A549 (cell line): ENCODE measurements at regions not wholly inside any gene's neighbourhood (a gene's known extent, or its start where the extent isn't known, plus 50 kb on each side); places are given as distances from the start of the nearest gene placed in this dataset.

Experiments
- ATAC-seq, 2 experiments: fragments of 200-7000 bp in 1 of 2; fragments of >200 bp in 1 of 2; cut with Nextera tagmentation in 1 of 2; cut with Tn5 transposase in 1 of 2; 3 replicates each; pipeline versions ENCODE4 v1.8.0 to v1.9.1; 2018 to 2020; ENCODE audit warnings: mild to moderate bottlenecking in 1 of 2, moderate library complexity in 1 of 2
- CTCF ChIA-PET: fragments of 300-600 bp; sonication (Branson Sonifier 250); formaldehyde crosslinking; extraction: SDS; loops from one replicate; lab custom pipeline; 2021; ENCODE audit warnings: antibody characterized with exemption, inconsistent platforms; lab: Yijun Ruan, JAX
- POLR2A ChIA-PET: fragments of 350-600 bp; formaldehyde crosslinking; extraction: SDS; loops from one replicate; lab custom pipeline; 2021; ENCODE audit warnings: antibody characterized with exemption, inconsistent platforms; lab: Yijun Ruan, JAX
- DNase-seq, 2 experiments: peaks; one replicate each; pipeline versions ENCODE4 v3.0.0 to v3.0.0-alpha.2; 2011 to 2016; ENCODE audit warnings: low read depth in 1 of 2, low spot score in 1 of 2
- FAIRE-seq: peaks from 2 replicates; lab custom pipeline; 2011; peaks lifted over from hg19 to GRCh38; lab: Jason Lieb, UNC
- H3K27ac ChIP-seq, 2 experiments: fragments of >200 bp; sonication (Bioruptor Twin); formaldehyde crosslinking; 3 replicates each; pipeline ENCODE4 v1.5.1; 2016 to 2017
- H3K4me1 ChIP-seq: fragments of >200 bp; sonication (Bioruptor Twin); formaldehyde crosslinking; 3 replicates; pipeline ENCODE4 v1.6.1; 2016
- H3K4me2 ChIP-seq: fragments of >200 bp; sonication (Bioruptor Twin); formaldehyde crosslinking; 3 replicates; pipeline ENCODE4 v1.6.1; 2016
- H3K4me3 ChIP-seq: fragments of >200 bp; sonication (Bioruptor Twin); formaldehyde crosslinking; 3 replicates; pipeline ENCODE4 v1.5.1; 2016
- H3K9me3 ChIP-seq: fragments of >200 bp; sonication (Bioruptor Twin); formaldehyde crosslinking; 3 replicates; pipeline ENCODE4 v1.6.1; 2016
- CBX2 ChIP-seq: fragments of 200-600 bp; sonication (generic); IDR thresholded peaks from 2 replicates; pipeline ENCODE4 v1.6.1; 2016; ENCODE audit warnings: low read depth, mild to moderate bottlenecking, borderline replicate concordance
- CEBPB ChIP-seq, 2 experiments: fragments of >200 bp in 1 of 2; sonication (Bioruptor Twin) in 1 of 2; formaldehyde crosslinking in 1 of 2; IDR thresholded peaks; 2 replicates each; pipeline ENCODE4 v1.6.1; 2012 to 2016
- CHD4 ChIP-seq: fragments of 200-600 bp; sonication (generic); IDR thresholded peaks from 2 replicates; pipeline ENCODE4 v1.6.1; 2016; ENCODE audit warnings: antibody characterized with exemption, mild to moderate bottlenecking, borderline replicate concordance
- CTCF ChIP-seq: fragments of >200 bp; sonication (Bioruptor Twin); formaldehyde crosslinking; IDR thresholded peaks from 3 replicates; pipeline ENCODE4 v1.5.1; 2016
- E2F6 ChIP-seq: IDR thresholded peaks from 2 replicates; pipeline ENCODE4 v1.6.1; 2012; ENCODE audit warnings: low read depth, borderline replicate concordance
- FOSL2 ChIP-seq, 2 experiments: fragments of 450-650 bp in 1 of 2; fragments of >200 bp in 1 of 2; sonication (Bioruptor Twin) in 1 of 2; formaldehyde crosslinking; IDR thresholded peaks; 2 replicates each; pipeline versions ENCODE4 v1.5.0 to v1.6.1; 2016 to 2020; ENCODE audit warnings: mild to moderate bottlenecking in 1 of 2, moderate library complexity in 1 of 2
- HES2 ChIP-seq: fragments of >200 bp; sonication (Bioruptor Twin); formaldehyde crosslinking; IDR thresholded peaks from 2 replicates; pipeline ENCODE4 v1.6.1; 2016
- HOXB5 ChIP-seq: fragments of 250-450 bp; sonication (Bioruptor Pico); IDR thresholded peaks from 2 replicates; pipeline ENCODE4 v1.5.0; 2020; ENCODE audit warnings: mild to moderate bottlenecking, moderate library complexity
- JUN ChIP-seq, 2 experiments: fragments of >200 bp; sonication (Bioruptor Twin); formaldehyde crosslinking; IDR thresholded peaks; 2 replicates in 1 of 2; 3 replicates in 1 of 2; pipeline ENCODE4 v1.6.1; 2016 to 2017
- JUNB ChIP-seq: fragments of >200 bp; sonication (Bioruptor Twin); formaldehyde crosslinking; IDR thresholded peaks from 2 replicates; pipeline ENCODE4 v1.6.1; 2016
- KDM1A ChIP-seq: fragments of 200-600 bp; sonication (generic); IDR thresholded peaks from 2 replicates; pipeline ENCODE4 v1.6.1; 2016; ENCODE audit warnings: low read depth, mild to moderate bottlenecking
- MAFK ChIP-seq: fragments of 450-650 bp; IDR thresholded peaks from 2 replicates; pipeline ENCODE4 v1.6.1; 2014; ENCODE audit not compliant: partially characterized antibody
- NPAS2 ChIP-seq: fragments of 250-450 bp; sonication (Bioruptor Pico); IDR thresholded peaks from 2 replicates; pipeline ENCODE4 v1.8.0; 2022; ENCODE audit warnings: mild to moderate bottlenecking, moderate library complexity, borderline replicate concordance
- PBX3 ChIP-seq: IDR thresholded peaks from 2 replicates; pipeline ENCODE4 v1.6.1; 2012
- PHF8 ChIP-seq: fragments of 200-600 bp; sonication (generic); IDR thresholded peaks from 2 replicates; pipeline ENCODE4 v1.6.1; 2016; ENCODE audit warnings: low read depth, mild to moderate bottlenecking, antibody characterized with exemption, moderate library complexity, borderline replicate concordance
- RCOR1 ChIP-seq: fragments of 150-350 bp; IDR thresholded peaks from 2 replicates; pipeline ENCODE4 v1.6.1; 2014; ENCODE audit warnings: antibody characterized with exemption, low read length, low read depth
- REST ChIP-seq: fragments of 200-600 bp; sonication (generic); IDR thresholded peaks from 2 replicates; pipeline ENCODE4 v1.6.1; 2016; ENCODE audit warnings: antibody characterized with exemption, mild to moderate bottlenecking, moderate library complexity
- RFX5 ChIP-seq: fragments of 450-650 bp; IDR thresholded peaks from 2 replicates; pipeline ENCODE4 v1.7.1; 2014; ENCODE audit warnings: antibody characterized with exemption, mild to moderate bottlenecking, moderate library complexity
- SMC3 ChIP-seq: fragments of >200 bp; sonication (Bioruptor Twin); formaldehyde crosslinking; IDR thresholded peaks from 3 replicates; pipeline ENCODE4 v1.6.1; 2018; ENCODE audit warnings: inconsistent platforms
- TFCP2L1 ChIP-seq: fragments of 250-450 bp; sonication (Bioruptor Pico); IDR thresholded peaks from 2 replicates; pipeline ENCODE4 v1.5.0; 2021; ENCODE audit warnings: mild to moderate bottlenecking
- TP53 ChIP-seq: fragments of 250-450 bp; sonication (Bioruptor Pico); IDR thresholded peaks from 2 replicates; pipeline ENCODE4 v1.5.0; 2021; ENCODE audit warnings: mild to moderate bottlenecking, moderate library complexity
- USF2 ChIP-seq: fragments of 450-650 bp; IDR thresholded peaks from 2 replicates; pipeline ENCODE4 v1.6.1; 2014; ENCODE audit warnings: antibody characterized with exemption
- ZC3H11A ChIP-seq: fragments of 450-650 bp; IDR thresholded peaks from 2 replicates; pipeline ENCODE4 v1.6.1; 2014; ENCODE audit warnings: antibody characterized with exemption, mild to moderate bottlenecking
- ZFP36 ChIP-seq: fragments of 450-650 bp; IDR thresholded peaks from 2 replicates; pipeline ENCODE4 v1.6.1; 2014; ENCODE audit warnings: borderline replicate concordance; ENCODE audit not compliant: partially characterized antibody
- ZNF302 ChIP-seq: fragments of 250-450 bp; sonication (Bioruptor Pico); IDR thresholded peaks from 2 replicates; pipeline ENCODE4 v1.9.0; 2021; ENCODE audit warnings: inconsistent platforms, mild to moderate bottlenecking, moderate library complexity
- WGBS: methylation state at CpG from one replicate; pipeline ENCODE4 v1.1.6; 2017; ENCODE audit errors: missing lambda C conversion rate; 5-methylcytosine and 5-hydroxymethylcytosine counted together

- POLR2A ChIA-PET = no interaction called here
- no peaks in the 10 kb centered on the region for H3K9me3 ChIP-seq
- H3K4me1 ChIP-seq = no peaks in the 10 kb centered on the region
- no peak for FAIRE-seq
- no peak overlapping the region for H3K27ac ChIP-seq
- no peak for TF ChIP-seq USF2
- TF ChIP-seq NPAS2 (CRISPR knock-in tag) = no peak
- no peak for TF ChIP-seq CBX2
- no peak for TF ChIP-seq ZNF302 (CRISPR knock-in tag)
- no peak for TF ChIP-seq TFCP2L1 (CRISPR knock-in tag)
- TF ChIP-seq RFX5 = no peak
- no peak for TF ChIP-seq CHD4
- no peak overlapping the region for H3K4me3 ChIP-seq
- ATAC-seq = no peak
- H3K4me2 ChIP-seq = no peak overlapping the region
- no peak for DNase-seq
- WGBS = 0% methylated on average over 2 of the region's 2 CpGs
- CTCF ChIA-PET = no interaction called here
Observed at GRCh38 chr13:59279028-59279427, 884.7 kb downstream of the DIAPH3 start.

- TF ChIP-seq JUNB = no peak
- FAIRE-seq (no peak), ATAC-seq (no peak), DNase-seq (no peak)
- WGBS = 1% methylated on average over 3 of the region's 3 CpGs
- POLR2A ChIA-PET = no interaction called here
- H3K9me3 ChIP-seq = no peaks in the 10 kb centered on the region
- H3K4me1 ChIP-seq = no peaks in the 10 kb centered on the region
- H3K4me3 ChIP-seq = no peak overlapping the region
- CTCF ChIA-PET = no interaction called here
- no peak overlapping the region for H3K27ac ChIP-seq
- H3K4me2 ChIP-seq = no peak overlapping the region
Observed at GRCh38 chr13:59279576-59279975, 884.2 kb downstream of the DIAPH3 start.

- no peak for ATAC-seq
- DNase-seq = no peak
- Histone ChIP-seq H3K4me3 (no peak overlapping the region), H3K27ac (no peak overlapping the region), H3K9me3 (no peaks in the 10 kb centered on the region), H3K4me1 (no peaks in the 10 kb centered on the region)
- no peak for FAIRE-seq
- 0% methylated on average over 2 of the region's 2 CpGs for WGBS
- ChIA-PET CTCF (no interaction called here), POLR2A (no interaction called here)
- TF ChIP-seq REST (no peak), TFCP2L1 (CRISPR knock-in tag) (no peak), SMC3 (no peak), HOXB5 (CRISPR knock-in tag) (no peak), ZC3H11A (no peak), CTCF (no peak), KDM1A (no peak), E2F6 (no peak), HES2 (no peak), PBX3 (no peak), PHF8 (no peak), MAFK (no peak), RCOR1 (no peak), JUN (IDR thresholded peaks at IDR 0.05) (no peak), FOSL2 (IDR thresholded peaks at IDR 0.05) (no peak), FOSL2 (CRISPR knock-in tag; IDR thresholded peaks at IDR 0.05) (no peak), TP53 (CRISPR knock-in tag) (no peak), CEBPB (IDR thresholded peaks at IDR 0.05) (no peak), ZFP36 (no peak)
- TF ChIP-seq, all 56 proteins: peak for 0
- H3K4me2 ChIP-seq = no peak overlapping the region
Observed at GRCh38 chr13:59280297-59280696, 883.4 kb downstream of the DIAPH3 start.
